ENCODE measurements at regions not wholly inside any gene's neighbourhood (a gene's known extent, or its start where the extent isn't known, plus 50 kb on each side); places are given as distances from the start of the nearest gene placed in this dataset.

GRCh38 chr17:34763728-34764665, 184.6 kb downstream of the TMEM132E start:
- ChIA-PET CTCF (no interaction called here), POLR2A (no interaction called here)
- Mint-ChIP-seq H3K4me1 (ENCODE audit: low read depth) (no peaks in the 10 kb centered on the region), H3K27ac (no peak overlapping the region), H3K4me3 (no peak overlapping the region), H3K36me3 (no peaks in the 10 kb centered on the region), H3K9me3 (no peaks in the 10 kb centered on the region), H3K27me3 (peaks cover 5% of the 10 kb centered on the region)
- no peak for DNase-seq
- intact Hi-C loops (cut with micrococcal nuclease): no loop called here

GRCh38 chr17:34762078-34762477, 182.7 kb downstream of the TMEM132E start:
- DNase-seq: no peak
- H3K9me3 Mint-ChIP-seq: no peaks in the 10 kb centered on the region
- ChIA-PET POLR2A (no interaction called here), CTCF (no interaction called here)
- H3K36me3 Mint-ChIP-seq: no peaks in the 10 kb centered on the region
- H3K27ac Mint-ChIP-seq: no peak overlapping the region
- H3K4me3 Mint-ChIP-seq: no peak overlapping the region
- intact Hi-C loops (cut with micrococcal nuclease): no loop called here
- peaks cover 7% of the 10 kb centered on the region for H3K27me3 Mint-ChIP-seq
- no peaks in the 10 kb centered on the region for H3K4me1 Mint-ChIP-seq (ENCODE audit: low read depth)

GRCh38 chr17:34761646-34762045, 182.3 kb downstream of the TMEM132E start:
- H3K27me3 Mint-ChIP-seq: peaks cover 7% of the 10 kb centered on the region
- no peaks in the 10 kb centered on the region for H3K36me3 Mint-ChIP-seq
- H3K27ac Mint-ChIP-seq: no peak overlapping the region
- no peaks in the 10 kb centered on the region for H3K9me3 Mint-ChIP-seq
- DNase-seq: no peak
- intact Hi-C loops (cut with micrococcal nuclease): no loop called here
- ChIA-PET POLR2A (no interaction called here), CTCF (no interaction called here)
- H3K4me3 Mint-ChIP-seq: no peak overlapping the region
- H3K4me1 Mint-ChIP-seq (ENCODE audit: low read depth): no peaks in the 10 kb centered on the region

GRCh38 chr17:34760931-34761495, 181.6 kb downstream of the TMEM132E start:
- no peak overlapping the region for H3K4me3 Mint-ChIP-seq
- H3K36me3 Mint-ChIP-seq: no peaks in the 10 kb centered on the region
- DNase-seq: no peak
- ChIA-PET POLR2A (no interaction called here), CTCF (no interaction called here)
- no peak overlapping the region for H3K27ac Mint-ChIP-seq
- H3K27me3 Mint-ChIP-seq: peaks cover 8% of the 10 kb centered on the region
- H3K9me3 Mint-ChIP-seq: no peaks in the 10 kb centered on the region
- intact Hi-C loops (cut with micrococcal nuclease): no loop called here
- H3K4me1 Mint-ChIP-seq (ENCODE audit: low read depth): no peaks in the 10 kb centered on the region

GRCh38 chr17:34758718-34759117, 179.3 kb downstream of the TMEM132E start:
- Mint-ChIP-seq H3K36me3 (no peaks in the 10 kb centered on the region), H3K27ac (no peak overlapping the region), H3K4me1 (ENCODE audit: low read depth) (no peaks in the 10 kb centered on the region), H3K9me3 (no peaks in the 10 kb centered on the region), H3K27me3 (peaks cover 15% of the 10 kb centered on the region), H3K4me3 (no peak overlapping the region)
- intact Hi-C loops (cut with micrococcal nuclease): no loop called here
- CTCF ChIA-PET: no interaction called here
- DNase-seq: no peak
- POLR2A ChIA-PET: no interaction called here

GRCh38 chr17:34758316-34758715, 178.9 kb downstream of the TMEM132E start:
- no peak overlapping the region for H3K4me3 Mint-ChIP-seq
- intact Hi-C loops (cut with micrococcal nuclease): no loop called here
- no peaks in the 10 kb centered on the region for H3K9me3 Mint-ChIP-seq
- POLR2A ChIA-PET: no interaction called here
- H3K27ac Mint-ChIP-seq: no peak overlapping the region
- peaks cover 15% of the 10 kb centered on the region for H3K27me3 Mint-ChIP-seq
- H3K36me3 Mint-ChIP-seq: no peaks in the 10 kb centered on the region
- DNase-seq: no peak
- H3K4me1 Mint-ChIP-seq (ENCODE audit: low read depth): no peaks in the 10 kb centered on the region
- CTCF ChIA-PET: no interaction called here

- ChIA-PET CTCF (no interaction called here), POLR2A (no interaction called here)
- Mint-ChIP-seq H3K9me3 (no peaks in the 10 kb centered on the region), H3K36me3 (no peaks in the 10 kb centered on the region), H3K27me3 (peaks cover 15% of the 10 kb centered on the region), H3K4me3 (no peak overlapping the region), H3K4me1 (ENCODE audit: low read depth) (no peaks in the 10 kb centered on the region), H3K27ac (no peak overlapping the region)
- intact Hi-C loops (cut with micrococcal nuclease): no loop called here
- no peak for DNase-seq
These were observed 178.2 kb downstream of the TMEM132E start for GRCh38 chr17:34757611-34758010.

GRCh38 chr17:34757106-34757505, 177.7 kb downstream of the TMEM132E start:
- ChIA-PET CTCF (no interaction called here), POLR2A (no interaction called here)
- Mint-ChIP-seq H3K4me3 (no peak overlapping the region), H3K27ac (no peak overlapping the region), H3K4me1 (ENCODE audit: low read depth) (no peaks in the 10 kb centered on the region), H3K27me3 (peaks cover 14% of the 10 kb centered on the region), H3K36me3 (no peaks in the 10 kb centered on the region), H3K9me3 (no peaks in the 10 kb centered on the region)
- intact Hi-C loops (cut with micrococcal nuclease): no loop called here
- DNase-seq: no peak

GRCh38 chr17:34756637-34757021, 177.2 kb downstream of the TMEM132E start:
- peaks cover 14% of the 10 kb centered on the region for H3K27me3 Mint-ChIP-seq
- CTCF ChIA-PET: no interaction called here
- intact Hi-C loops (cut with micrococcal nuclease): no loop called here
- H3K4me3 Mint-ChIP-seq: no peak overlapping the region
- H3K9me3 Mint-ChIP-seq: no peaks in the 10 kb centered on the region
- POLR2A ChIA-PET: no interaction called here
- H3K27ac Mint-ChIP-seq: no peak overlapping the region
- DNase-seq: no peak
- no peaks in the 10 kb centered on the region for H3K36me3 Mint-ChIP-seq
- H3K4me1 Mint-ChIP-seq (ENCODE audit: low read depth): no peaks in the 10 kb centered on the region

GRCh38 chr17:34755981-34756636, 176.7 kb downstream of the TMEM132E start:
- DNase-seq: no peak
- intact Hi-C loops (cut with micrococcal nuclease): no loop called here
- Mint-ChIP-seq H3K4me3 (no peak overlapping the region), H3K27ac (no peak overlapping the region), H3K27me3 (peaks cover 14% of the 10 kb centered on the region), H3K9me3 (no peaks in the 10 kb centered on the region), H3K36me3 (no peaks in the 10 kb centered on the region), H3K4me1 (ENCODE audit: low read depth) (no peaks in the 10 kb centered on the region)
- POLR2A ChIA-PET: no interaction called here
- CTCF ChIA-PET: no interaction called here

- peaks cover 14% of the 10 kb centered on the region for H3K27me3 Mint-ChIP-seq
- H3K27ac Mint-ChIP-seq: no peak overlapping the region
- no peaks in the 10 kb centered on the region for H3K36me3 Mint-ChIP-seq
- no peak for DNase-seq
- H3K4me1 Mint-ChIP-seq (ENCODE audit: low read depth): no peaks in the 10 kb centered on the region
- no peaks in the 10 kb centered on the region for H3K9me3 Mint-ChIP-seq
- no peak overlapping the region for H3K4me3 Mint-ChIP-seq
- intact Hi-C loops (cut with micrococcal nuclease): no loop called here
- ChIA-PET CTCF (no interaction called here), POLR2A (no interaction called here)
These were observed 176.0 kb downstream of the TMEM132E start for GRCh38 chr17:34755371-34755770.

- CTCF ChIA-PET: interaction anchor here (0.7 kb wide), 1 partner anchor 10 kb away, joined by 3 read pairs; no protein-coding TSS in a partner anchor
- H3K4me3 Mint-ChIP-seq: no peak overlapping the region
- no peaks in the 10 kb centered on the region for H3K4me1 Mint-ChIP-seq (ENCODE audit: low read depth)
- intact Hi-C loops (cut with micrococcal nuclease): no loop called here
- POLR2A ChIA-PET: no interaction called here
- DNase-seq: no peak
- no peak overlapping the region for H3K27ac Mint-ChIP-seq
- H3K36me3 Mint-ChIP-seq: no peaks in the 10 kb centered on the region
- peaks cover 20% of the 10 kb centered on the region for H3K27me3 Mint-ChIP-seq
- peaks cover 1% of the 10 kb centered on the region for H3K9me3 Mint-ChIP-seq
These were observed 170.6 kb downstream of the TMEM132E start for GRCh38 chr17:34750004-34750403.

- Mint-ChIP-seq H3K4me3 (no peak overlapping the region), H3K4me1 (ENCODE audit: low read depth) (no peaks in the 10 kb centered on the region), H3K9me3 (no peaks in the 10 kb centered on the region), H3K27ac (no peak overlapping the region), H3K36me3 (no peaks in the 10 kb centered on the region), H3K27me3 (peaks cover 14% of the 10 kb centered on the region)
- ChIA-PET POLR2A (no interaction called here), CTCF (no interaction called here)
- DNase-seq: no peak
- intact Hi-C loops (cut with micrococcal nuclease): no loop called here
These were observed 162.6 kb downstream of the TMEM132E start for GRCh38 chr17:34741967-34742366.

All from activated CD4-positive, alpha-beta memory T cell treated with anti-CD3 and anti-CD28 coated beads for 36 hours (primary cell).